ENCODE measurements at regions not wholly inside any gene's neighbourhood (a gene's known extent, or its start where the extent isn't known, plus 50 kb on each side); places are given as distances from the start of the nearest gene placed in this dataset.

DNA sequence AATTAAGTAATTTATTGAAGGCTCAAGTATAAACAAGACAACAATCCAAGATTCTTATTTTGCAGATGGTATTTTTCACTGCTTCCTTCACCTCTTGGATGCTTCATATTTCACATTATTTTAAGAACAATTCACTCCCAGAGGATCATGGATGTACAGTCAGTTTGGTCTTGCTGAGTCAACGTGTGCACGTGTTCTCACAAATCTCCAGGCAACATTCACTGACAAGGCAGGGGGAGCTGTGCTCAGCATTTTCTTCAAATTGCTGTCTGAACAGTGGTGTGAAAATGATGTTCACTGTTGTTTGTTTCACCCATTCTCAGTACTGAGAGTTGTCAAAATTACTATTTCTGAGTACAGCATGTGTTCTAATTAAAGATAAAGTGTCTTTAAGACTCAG is 118.3 kb upstream of the SLC38A4 start:
- peak; percentile 24 to 78 for DNase-seq (ENCODE audit: low read depth in 1 of 2, low spot score in 1 of 2)
- Histone ChIP-seq H3K4me3 (no peak overlapping the region), H3K27me3 (no peaks in the 10 kb centered on the region), H3K9me3 (ENCODE audit: low read depth) (no peaks in the 10 kb centered on the region), H3K4me1 (ENCODE audit: low read depth) (no peaks in the 10 kb centered on the region), H3K27ac (no peak overlapping the region), H3K36me3 (no peaks in the 10 kb centered on the region)
- TF ChIP-seq, protein P1, sequence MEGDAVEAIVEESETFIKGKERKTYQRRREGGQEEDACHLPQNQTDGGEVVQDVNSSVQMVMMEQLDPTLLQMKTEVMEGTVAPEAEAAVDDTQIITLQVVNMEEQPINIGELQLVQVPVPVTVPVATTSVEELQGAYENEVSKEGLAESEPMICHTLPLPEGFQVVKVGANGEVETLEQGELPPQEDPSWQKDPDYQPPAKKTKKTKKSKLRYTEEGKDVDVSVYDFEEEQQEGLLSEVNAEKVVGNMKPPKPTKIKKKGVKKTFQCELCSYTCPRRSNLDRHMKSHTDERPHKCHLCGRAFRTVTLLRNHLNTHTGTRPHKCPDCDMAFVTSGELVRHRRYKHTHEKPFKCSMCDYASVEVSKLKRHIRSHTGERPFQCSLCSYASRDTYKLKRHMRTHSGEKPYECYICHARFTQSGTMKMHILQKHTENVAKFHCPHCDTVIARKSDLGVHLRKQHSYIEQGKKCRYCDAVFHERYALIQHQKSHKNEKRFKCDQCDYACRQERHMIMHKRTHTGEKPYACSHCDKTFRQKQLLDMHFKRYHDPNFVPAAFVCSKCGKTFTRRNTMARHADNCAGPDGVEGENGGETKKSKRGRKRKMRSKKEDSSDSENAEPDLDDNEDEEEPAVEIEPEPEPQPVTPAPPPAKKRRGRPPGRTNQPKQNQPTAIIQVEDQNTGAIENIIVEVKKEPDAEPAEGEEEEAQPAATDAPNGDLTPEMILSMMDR (IDR thresholded peaks at IDR 0.05; ENCODE audit: low read depth, low read length): peak; percentile 49

DNA sequence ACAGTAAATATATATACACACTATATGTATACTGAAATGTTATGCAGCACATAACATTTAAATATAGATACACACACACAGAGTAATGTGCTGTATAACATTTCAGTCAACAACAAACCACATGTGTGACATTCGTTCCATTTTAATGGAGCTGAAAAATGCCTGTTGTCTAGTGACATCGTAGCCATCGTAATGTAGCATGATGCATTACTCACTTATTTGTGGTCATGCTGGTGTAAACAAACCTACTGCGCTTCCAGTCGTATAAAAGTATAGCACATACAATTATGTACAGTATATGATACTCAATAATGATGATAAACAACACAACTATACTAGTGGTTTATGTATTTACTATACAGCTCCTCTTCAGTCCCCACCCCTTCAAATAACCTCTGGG is 119.0 kb upstream of the SLC38A4 start:
- Histone ChIP-seq H3K9me3 (ENCODE audit: low read depth) (no peaks in the 10 kb centered on the region), H3K27ac (no peak overlapping the region), H3K27me3 (no peaks in the 10 kb centered on the region), H3K4me3 (no peak overlapping the region), H3K36me3 (no peaks in the 10 kb centered on the region), H3K4me1 (ENCODE audit: low read depth) (no peaks in the 10 kb centered on the region)
- TF ChIP-seq, protein P1 (IDR thresholded peaks at IDR 0.05; ENCODE audit: low read depth, low read length): no peak
- no peak for DNase-seq (ENCODE audit: low read depth in 1 of 2, low spot score in 1 of 2)

DNA sequence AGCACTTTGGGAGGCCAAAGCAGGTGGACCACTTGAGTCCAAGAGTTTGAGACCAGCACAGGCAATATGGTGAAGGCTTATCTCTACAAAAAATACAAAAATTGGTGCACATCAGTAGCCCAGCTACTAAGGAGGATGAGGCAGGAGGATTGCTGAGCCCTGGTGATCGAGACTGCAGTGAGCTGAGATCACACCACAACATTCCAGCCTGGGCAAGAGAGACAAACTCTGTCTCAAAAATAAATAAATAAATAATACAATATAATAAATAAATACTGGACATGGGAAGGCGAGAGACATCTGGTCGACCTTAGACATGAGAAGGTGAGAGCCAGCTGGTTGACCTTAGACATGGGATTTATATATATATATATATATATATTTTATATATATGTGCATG is 119.8 kb upstream of the SLC38A4 start:
- Histone ChIP-seq H3K4me1 (ENCODE audit: low read depth) (no peaks in the 10 kb centered on the region), H3K4me3 (no peak overlapping the region), H3K9me3 (ENCODE audit: low read depth) (no peaks in the 10 kb centered on the region), H3K27me3 (no peaks in the 10 kb centered on the region), H3K36me3 (no peaks in the 10 kb centered on the region), H3K27ac (no peak overlapping the region)
- DNase-seq (ENCODE audit: low read depth in 1 of 2, low spot score in 1 of 2): no peak
- TF ChIP-seq, protein P1 (IDR thresholded peaks at IDR 0.05; ENCODE audit: low read depth, low read length): no peak

DNA sequence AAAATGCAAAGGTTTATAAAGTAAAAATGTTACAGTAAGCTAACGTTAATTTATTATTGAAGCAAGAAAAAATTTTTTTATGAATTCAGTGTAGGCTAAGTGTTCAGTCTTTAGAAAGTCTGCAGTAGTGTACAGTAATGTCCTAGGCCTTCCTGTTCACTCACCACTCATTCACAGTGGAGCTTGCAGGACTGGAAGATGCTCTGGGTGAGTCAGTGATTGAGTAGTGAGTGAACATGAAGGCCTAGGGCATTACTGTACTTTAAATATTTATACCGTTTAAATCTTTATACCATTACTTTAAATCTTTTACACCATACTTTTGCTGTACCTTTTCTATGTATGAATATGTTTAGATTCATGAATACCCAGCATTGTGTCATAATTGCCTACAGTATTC is 120.3 kb upstream of the SLC38A4 start:
- TF ChIP-seq, protein P1 (IDR thresholded peaks at IDR 0.05; ENCODE audit: low read depth, low read length): no peak
- no peaks in the 10 kb centered on the region for H3K4me1 ChIP-seq (ENCODE audit: low read depth)
- H3K4me3 ChIP-seq: no peak overlapping the region
- H3K27ac ChIP-seq: no peak overlapping the region
- no peaks in the 10 kb centered on the region for H3K36me3 ChIP-seq
- no peaks in the 10 kb centered on the region for H3K27me3 ChIP-seq
- DNase-seq (ENCODE audit: low read depth in 1 of 2, low spot score in 1 of 2): no peak
- no peaks in the 10 kb centered on the region for H3K9me3 ChIP-seq (ENCODE audit: low read depth)

DNA sequence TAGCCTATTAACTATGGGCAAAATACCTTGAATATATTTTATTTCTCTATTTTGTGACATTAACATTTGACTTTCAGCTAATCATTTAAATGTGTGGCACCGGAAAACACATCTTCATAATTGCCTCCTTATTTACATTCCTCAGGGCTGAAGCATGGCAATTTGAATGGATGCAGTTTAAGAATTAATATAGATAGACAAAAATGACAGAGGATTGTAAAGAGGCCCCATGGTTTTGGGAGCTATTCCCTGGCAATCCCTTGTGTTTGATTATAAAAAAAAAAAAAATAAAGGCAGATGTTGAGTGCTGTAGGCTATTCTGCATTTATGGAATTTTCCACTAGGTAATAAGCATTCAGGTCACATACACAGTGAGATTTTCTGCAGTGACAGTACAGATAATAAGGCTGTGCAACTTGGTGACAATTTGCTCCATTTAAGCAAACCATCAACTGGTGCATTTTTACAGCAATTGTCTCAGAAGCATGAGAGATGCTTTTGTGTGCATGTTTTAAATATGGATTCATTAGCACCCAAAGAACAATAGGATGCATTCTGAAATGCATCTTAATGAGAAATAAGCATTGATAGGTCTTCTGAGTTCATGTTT is 123.2 kb upstream of the SLC38A4 start:
- Histone ChIP-seq H3K27me3 (no peaks in the 10 kb centered on the region), H3K9me3 (ENCODE audit: low read depth) (no peaks in the 10 kb centered on the region), H3K27ac (no peak overlapping the region), H3K36me3 (no peaks in the 10 kb centered on the region), H3K4me1 (ENCODE audit: low read depth) (no peaks in the 10 kb centered on the region), H3K4me3 (no peak overlapping the region)
- no peak for DNase-seq (ENCODE audit: low read depth in 1 of 2, low spot score in 1 of 2)
- TF ChIP-seq, protein P1 (IDR thresholded peaks at IDR 0.05; ENCODE audit: low read depth, low read length): no peak

Data from cardiac muscle cell (in vitro differentiated cells and primary cell).